ENCODE measurements at regions not wholly inside any gene's neighbourhood (a gene's known extent, or its start where the extent isn't known, plus 50 kb on each side); places are given as distances from the start of the nearest gene placed in this dataset.

DNA sequence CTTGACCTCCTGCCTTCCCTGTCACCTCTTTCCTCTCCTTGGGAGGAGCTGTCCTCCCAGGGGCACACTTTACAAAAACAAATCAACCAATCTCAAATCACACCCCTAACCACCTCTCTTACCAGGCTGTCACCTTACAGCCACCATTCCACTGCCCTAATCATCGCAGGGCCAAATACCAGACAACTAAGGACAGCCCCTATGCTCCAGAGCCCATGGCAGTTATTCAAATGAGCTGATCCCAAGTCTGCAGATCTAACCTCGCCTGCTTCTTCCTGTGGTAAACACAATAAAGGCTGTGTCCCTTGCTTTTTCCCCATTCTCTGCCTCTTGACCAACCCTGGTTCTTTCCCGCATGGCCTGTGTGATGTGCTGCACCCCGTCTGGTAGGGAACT lies 154.2 kb upstream of the CNTNAP5 start:
- no peak for DNase-seq (ENCODE audit: extremely low read depth in 1 of 11, low read depth in 9 of 11, low spot score in 4 of 11)

DNA sequence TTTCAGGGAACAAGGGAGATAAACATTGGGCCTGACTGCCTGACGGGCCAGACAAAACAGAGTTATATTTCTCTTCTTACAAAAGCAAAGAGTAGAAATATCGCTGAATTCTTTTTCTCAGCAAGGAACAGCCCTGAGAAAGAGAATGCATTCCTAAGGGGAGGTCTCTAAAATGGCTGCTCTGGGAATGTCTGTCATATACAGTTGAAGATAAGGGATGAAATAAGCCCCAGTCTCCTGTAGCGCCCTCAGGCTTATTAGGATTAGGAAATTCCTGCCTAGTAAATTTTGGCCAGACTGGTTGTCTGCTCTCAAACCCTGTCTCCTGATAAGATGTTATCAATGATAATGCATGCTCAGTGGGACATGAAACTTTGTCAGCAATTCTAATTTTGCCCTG lies 134.9 kb upstream of the CNTNAP5 start:
- no peak for DNase-seq (ENCODE audit: extremely low read depth in 1 of 11, low read depth in 9 of 11, low spot score in 4 of 11)

DNA sequence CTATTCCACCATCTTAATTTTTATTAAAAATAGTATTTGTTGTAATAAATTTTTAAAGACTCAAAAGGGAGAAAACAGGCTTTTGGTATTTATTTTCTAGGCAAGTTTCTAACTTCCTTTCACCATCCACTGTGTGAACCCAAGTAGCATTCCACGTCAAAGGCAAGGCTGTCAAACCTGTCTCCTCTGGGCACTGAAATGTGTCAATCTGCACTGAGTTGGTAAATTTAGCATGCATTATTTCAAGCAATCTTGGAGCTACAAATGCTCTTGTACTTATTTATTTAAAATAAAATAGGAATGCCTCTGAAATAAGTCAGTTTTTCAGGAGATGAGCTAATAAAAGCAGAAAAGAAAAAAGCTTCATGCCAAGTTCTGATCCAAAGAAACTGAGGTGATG lies 130.9 kb upstream of the CNTNAP5 start:
- no peak for DNase-seq (ENCODE audit: extremely low read depth in 1 of 11, low read depth in 9 of 11, low spot score in 4 of 11)

DNA sequence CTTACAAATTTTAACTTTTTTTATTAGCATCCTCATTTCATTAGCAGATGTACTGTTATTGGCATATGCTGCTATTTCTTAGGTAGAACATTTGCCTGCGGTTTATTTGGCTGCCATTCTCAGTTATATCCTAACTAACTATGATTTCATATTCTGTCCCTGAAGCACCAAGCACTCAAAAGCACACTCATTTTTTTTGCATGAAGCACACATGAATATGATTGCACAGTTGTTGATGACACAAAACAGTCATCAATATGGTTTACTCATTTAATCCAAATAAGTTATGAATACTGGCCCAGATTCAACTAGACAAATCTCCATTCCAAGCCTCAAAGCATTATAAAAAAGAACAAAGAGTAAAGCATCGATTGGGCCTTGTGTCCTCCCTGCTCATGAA lies 129.4 kb upstream of the CNTNAP5 start:
- DNase-seq (ENCODE audit: extremely low read depth in 1 of 11, low read depth in 9 of 11, low spot score in 4 of 11) = no peak

DNA sequence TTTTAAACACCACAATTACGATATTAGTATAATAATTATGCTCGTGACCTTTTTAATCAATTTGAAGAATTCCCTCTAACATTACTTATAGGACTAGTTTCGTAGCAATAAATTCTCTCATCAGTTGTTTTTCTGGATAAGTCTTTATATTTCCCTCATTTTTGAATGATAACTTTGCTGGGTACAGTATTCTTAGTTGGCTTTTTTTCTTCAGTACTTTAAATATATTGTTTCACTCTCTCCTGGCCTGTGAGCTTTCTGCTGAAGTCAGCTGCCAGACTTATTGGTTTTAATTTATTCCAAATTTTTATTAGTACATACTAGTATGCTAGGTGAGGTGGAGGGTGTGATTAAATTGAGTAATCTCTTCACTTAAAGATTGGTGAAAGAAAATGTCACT lies 123.8 kb upstream of the CNTNAP5 start:
- no peak for DNase-seq (ENCODE audit: extremely low read depth in 1 of 11, low read depth in 9 of 11, low spot score in 4 of 11)

DNA sequence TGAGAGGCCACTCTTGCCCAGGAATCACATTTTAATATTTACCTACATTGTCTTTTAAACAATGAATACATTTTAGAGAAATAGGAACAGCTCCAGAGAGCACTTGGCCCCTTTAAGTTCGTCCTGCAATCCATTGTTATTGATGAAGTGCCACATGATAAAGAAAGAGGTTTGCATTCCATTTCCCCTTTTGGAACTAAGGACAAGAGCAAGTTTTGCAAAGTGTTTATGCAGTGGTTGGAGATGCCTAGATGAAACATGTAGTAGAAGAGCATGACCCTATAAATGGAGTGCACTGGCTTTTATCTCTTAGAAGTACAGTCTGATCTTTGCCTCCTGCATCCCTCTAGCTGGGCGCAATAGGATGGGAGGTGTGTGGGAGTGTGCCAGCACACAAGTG lies 118.7 kb upstream of the CNTNAP5 start:
- DNase-seq (ENCODE audit: extremely low read depth in 1 of 11, low read depth in 9 of 11, low spot score in 4 of 11) = no peak

DNA sequence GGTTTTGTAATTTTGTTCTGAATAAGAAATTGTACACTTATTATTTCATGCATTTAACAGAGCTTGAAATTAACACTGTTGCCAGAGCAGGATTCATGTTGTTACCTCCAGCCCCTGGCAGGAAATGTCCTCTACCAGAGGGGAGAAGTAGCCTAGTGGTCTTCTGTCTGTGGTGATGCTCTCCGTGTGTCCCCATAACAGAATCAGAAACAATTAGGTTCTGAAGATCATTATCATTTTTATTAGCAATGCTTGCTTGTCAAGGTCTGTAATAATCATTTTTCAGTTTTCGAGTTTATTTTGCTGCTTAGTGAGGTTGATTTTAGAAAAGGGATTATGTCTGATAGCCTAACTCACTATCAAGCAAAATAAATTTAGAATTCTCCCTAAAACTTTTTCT lies 116.6 kb upstream of the CNTNAP5 start:
- no peak for DNase-seq (ENCODE audit: extremely low read depth in 1 of 11, low read depth in 9 of 11, low spot score in 4 of 11)

DNA sequence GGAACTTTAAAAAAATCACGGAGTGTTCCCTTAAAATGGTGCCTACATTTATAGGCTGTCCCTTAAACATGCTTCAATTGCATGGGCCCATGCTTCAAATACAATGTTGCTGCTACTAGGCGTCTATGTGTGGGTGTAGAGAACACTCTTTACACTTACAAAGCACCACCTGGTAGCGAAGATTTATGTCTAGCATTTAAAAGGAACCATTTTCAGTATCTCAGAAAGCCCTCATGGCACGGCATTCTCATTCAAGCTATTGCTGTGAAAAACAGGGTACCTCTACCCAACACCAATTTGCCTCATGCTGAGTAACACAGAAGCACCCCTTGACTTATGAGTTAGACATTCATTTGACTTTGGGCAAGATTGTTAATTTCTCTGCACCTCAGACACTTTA lies 112.9 kb upstream of the CNTNAP5 start:
- DNase-seq (ENCODE audit: extremely low read depth in 1 of 11, low read depth in 9 of 11, low spot score in 4 of 11) = no peak

DNA sequence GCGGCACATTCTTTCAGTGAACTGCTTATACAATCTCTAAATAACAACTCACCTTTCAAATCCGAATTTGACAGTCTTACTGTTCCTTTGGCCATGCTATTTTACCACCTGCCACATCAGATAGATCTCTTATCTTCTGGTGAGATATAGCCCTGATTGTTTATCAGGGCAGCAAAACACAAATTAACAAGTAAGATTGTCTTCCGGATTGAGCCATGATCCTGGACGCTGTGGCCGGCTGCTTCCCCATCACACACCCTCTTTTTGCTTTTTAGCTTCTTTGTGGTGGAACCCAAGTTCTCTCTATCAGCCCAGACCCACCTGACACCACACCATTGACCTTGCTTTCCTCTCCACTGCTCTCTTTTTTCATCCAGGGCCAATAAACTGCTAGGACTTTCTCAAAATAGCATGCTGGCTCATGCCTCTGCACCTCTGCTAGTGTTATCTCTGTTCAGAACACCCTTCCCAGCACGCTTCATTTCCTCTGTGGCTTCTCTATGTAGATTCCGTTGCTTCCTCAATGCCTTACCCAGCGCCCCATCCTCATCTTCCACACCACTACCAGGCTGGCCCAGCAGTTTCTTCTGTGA lies 111.8 kb upstream of the CNTNAP5 start:
- no peak for DNase-seq (ENCODE audit: extremely low read depth in 1 of 11, low read depth in 9 of 11, low spot score in 4 of 11)

DNA sequence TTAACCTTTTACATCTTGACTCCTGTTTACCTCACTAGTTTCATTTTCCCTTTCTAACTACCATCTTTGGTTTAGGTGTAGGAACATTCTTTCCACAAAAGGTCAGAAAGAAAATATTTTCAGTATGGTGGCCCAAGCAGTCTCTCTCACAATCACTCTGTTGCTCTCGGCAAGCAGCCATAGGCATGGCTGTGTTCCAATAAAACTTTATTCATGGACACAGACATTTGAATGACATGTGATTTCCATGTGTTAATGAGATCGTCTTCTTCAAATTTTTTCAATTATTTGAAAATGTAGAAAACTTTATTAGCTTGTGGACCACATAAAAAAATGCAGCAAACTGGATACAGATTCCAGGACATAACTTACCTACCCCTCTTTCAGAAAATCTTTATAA lies 109.7 kb upstream of the CNTNAP5 start:
- DNase-seq (ENCODE audit: extremely low read depth in 1 of 11, low read depth in 9 of 11, low spot score in 4 of 11) = no peak

DNA sequence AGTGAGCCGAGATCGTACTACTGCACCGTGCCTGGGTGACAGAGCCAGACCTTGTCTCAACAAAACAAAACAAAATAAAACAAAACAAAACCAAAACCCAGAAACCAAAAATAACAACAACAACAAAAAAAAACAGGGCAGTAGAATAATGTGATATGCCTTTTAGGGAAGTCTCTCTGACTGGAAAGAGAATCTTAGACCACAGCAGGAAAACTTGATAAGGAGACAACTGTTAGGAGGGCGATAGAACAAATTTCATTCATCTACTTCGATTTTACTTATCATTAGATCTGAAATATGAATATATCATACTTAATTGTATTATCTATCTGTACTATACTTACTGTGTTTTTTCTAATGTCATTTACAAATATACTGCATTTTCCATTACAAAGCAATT lies 109.0 kb upstream of the CNTNAP5 start:
- no peak for DNase-seq (ENCODE audit: extremely low read depth in 1 of 11, low read depth in 9 of 11, low spot score in 4 of 11)

DNA sequence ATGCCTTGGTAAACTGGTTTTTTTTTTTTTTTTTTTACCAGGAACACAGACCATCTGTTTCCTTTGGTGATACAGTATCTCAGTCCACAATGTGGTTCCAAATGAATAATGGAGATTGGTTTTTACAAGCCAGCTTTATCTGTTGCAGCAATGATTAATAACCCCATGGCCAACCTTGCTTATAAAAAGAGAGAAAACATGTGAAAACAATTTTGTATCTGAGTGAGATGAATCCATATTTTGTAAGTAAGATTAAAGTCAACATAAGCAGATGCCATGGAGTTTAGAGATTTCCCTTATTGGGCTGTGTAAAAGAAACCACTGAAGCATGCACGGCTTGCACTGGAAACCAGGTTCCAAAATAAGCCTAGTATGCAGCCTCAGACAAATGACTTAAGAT lies 108.6 kb upstream of the CNTNAP5 start:
- no peak for DNase-seq (ENCODE audit: extremely low read depth in 1 of 11, low read depth in 9 of 11, low spot score in 4 of 11)

DNA sequence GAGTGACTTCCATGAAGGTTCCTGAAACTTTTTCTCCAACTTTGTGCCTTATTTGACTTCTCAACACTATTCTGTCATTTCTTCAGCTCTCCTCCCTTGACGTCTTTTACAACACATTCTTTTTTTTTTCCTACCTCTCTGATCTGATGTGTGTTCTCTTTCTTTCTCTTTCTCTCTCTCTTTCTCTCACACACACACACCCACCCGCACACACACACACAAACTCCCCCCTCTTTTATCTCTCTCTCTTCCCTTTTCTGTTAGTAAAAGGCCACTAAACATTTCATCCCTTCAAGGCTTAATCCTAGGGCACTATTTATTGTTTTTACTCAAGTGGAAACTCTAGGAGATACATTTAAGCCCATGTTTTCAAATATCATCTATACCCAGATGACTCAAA lies 107.8 kb upstream of the CNTNAP5 start:
- no peak for DNase-seq (ENCODE audit: extremely low read depth in 1 of 11, low read depth in 9 of 11, low spot score in 4 of 11)

DNA sequence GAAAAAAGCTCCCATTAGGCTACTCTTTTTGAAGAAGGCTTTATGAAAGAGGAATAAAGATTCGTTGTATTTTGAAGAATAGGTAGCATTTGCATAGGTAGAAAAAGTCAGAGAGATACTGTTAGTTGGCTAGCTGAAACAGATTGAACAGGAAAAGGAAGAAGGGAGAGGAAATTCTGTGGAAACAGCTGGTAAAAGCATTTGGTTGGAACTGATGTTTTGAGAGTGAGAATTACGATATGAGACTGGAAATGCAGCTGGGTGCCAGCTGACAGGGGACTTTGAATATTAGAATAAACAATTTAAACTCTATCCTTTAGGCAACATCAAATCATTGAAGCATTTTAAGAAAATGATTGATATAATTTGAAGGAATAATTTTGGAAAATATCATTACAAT lies 96.7 kb upstream of the CNTNAP5 start:
- DNase-seq (ENCODE audit: extremely low read depth in 1 of 11, low read depth in 9 of 11, low spot score in 4 of 11) = no peak

DNA sequence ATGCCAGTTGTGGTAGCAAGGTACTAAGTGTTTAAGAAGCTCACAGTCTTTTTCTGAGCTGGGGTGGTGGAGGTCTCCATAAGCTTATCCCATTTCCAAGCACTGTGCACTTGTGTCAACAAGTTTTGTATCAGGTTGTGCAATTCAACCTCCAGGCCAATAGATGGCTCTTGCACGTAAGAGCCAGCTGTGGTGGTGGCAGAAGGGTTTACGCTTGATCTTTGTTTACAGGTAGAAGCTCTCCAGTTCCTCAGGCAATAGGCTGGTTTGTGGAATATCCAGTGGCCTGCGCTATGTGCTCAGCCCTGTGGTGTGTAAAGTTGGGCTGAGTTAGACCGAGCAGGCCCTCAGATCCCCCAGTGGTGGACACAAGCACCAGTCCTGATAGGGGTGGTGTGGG lies 89.7 kb upstream of the CNTNAP5 start:
- no peak for DNase-seq (ENCODE audit: extremely low read depth in 1 of 11, low read depth in 9 of 11, low spot score in 4 of 11)

DNA sequence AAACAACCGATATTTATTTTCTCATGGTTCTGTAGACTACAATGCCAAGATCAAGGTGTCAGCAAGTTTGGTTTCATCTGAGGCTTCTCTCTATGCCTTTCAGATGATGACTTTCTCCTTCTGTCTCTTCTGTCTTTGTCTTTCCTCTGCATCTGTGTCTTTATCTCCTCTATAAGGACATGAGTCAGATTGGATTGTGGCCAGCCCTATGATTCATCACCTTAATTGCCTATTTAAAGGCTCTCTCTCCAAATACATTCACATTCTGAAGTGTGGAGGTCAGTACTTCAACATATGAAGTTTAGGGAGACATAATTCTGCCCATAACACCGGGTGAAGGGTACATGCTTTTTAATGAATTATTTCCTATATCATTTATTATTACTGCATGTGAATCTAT lies 71.2 kb upstream of the CNTNAP5 start:
- no peak for DNase-seq (ENCODE audit: extremely low read depth in 1 of 11, low read depth in 9 of 11, low spot score in 4 of 11)

DNA sequence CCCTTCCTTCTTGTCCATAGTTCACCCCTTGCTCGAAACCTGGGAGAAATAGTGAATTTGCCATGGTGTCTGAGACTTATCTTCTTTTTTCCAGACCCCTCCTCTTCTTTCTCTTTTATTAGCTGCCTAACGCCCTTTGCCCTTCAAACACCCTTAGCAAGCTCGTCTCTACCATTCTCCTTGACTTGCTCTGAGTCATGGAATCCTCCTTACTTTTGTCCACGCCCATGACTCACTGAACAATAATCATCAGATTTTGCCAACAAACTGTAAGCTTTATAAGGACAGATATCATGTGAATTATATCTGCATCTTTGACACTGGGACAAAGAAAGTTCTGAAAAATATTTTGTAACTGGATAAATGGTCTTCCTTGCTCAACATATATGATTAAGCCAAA lies 67.1 kb upstream of the CNTNAP5 start:
- no peak for DNase-seq (ENCODE audit: extremely low read depth in 1 of 11, low read depth in 9 of 11, low spot score in 4 of 11)

DNA sequence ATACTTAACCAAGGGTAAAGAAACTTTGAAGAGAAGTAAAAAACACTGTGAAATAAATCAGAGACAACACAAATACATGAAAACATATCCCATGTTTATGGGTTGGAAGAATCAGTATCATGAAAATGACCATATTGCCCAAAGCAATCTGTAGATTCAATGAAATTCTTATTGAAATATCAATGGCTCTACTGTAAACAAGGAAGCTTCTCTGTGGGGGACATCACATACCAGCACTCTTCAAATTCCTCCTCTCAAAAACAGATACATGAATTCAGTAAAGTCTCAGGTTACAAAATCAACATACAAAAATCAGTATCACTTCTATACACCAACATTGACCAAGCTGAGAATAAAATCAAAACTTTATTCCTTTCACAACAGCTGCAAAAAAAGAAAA lies 63.5 kb upstream of the CNTNAP5 start:
- DNase-seq (ENCODE audit: extremely low read depth in 1 of 11, low read depth in 9 of 11, low spot score in 4 of 11) = no peak

DNA sequence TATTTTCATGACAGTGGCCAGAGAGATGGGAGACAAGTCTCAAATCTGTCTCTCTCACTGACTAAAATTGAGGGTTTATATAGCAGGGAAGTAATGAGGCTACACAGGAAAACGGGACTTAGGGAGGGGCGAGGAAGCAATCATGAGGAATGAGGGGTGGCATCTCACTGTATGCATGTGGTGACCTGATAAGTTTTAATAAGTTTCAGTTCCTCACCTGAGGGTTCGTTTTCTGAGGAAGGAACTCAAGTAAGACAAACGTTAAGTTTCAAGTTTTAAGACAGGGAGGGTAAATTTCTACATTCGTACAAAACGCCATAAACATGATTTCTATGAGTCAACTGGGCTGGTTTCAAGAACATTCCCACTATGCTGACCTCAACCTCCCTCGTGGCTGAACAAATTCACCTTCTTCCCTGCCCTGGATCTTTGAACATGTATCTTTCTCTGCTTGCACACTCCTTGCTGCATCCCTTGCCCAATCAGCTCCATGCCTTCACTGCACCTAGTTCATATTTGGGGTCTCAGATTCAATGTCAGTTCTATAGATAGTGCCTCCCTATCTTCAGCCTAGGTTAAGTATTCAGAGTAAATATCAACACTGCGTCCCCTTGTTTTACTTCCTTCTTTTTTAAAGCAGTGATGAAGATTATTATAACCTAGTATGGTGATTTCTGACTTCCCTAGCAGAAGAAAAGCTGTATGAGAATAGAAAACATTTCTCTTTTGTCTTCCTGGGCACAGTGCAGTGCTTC lies 53.3 kb upstream of the CNTNAP5 start:
- DNase-seq (ENCODE audit: extremely low read depth in 1 of 11, low read depth in 9 of 11, low spot score in 4 of 11) = no peak

Measured in renal cortex interstitium (tissue), 11 donors.